WTC11 (cell line): ENCODE measurements at regions not wholly inside any gene's neighbourhood (a gene's known extent, or its start where the extent isn't known, plus 50 kb on each side); places are given as distances from the start of the nearest gene placed in this dataset.
A peak's percentile ranks its signal among the peaks of the same experiment; 100 is the strongest.

Source experiments
- ATAC-seq: fragments of 200-7000 bp; cut with Tn5 transposase; 2 replicates; pipeline ENCODE4 v1.10.0; 2021; ENCODE audit warnings: mild to moderate bottlenecking, moderate library complexity
- CTCF ChIA-PET: fragments of 300-600 bp; sonication (Branson Sonifier 250); formaldehyde crosslinking; loops from one replicate; lab custom pipeline; 2021; ENCODE audit warnings: antibody characterized with exemption; lab: Charles Lee
- POLR2A ChIA-PET: fragments of 350-600 bp; sonication (Branson Sonifier 250); formaldehyde crosslinking; loops from one replicate; lab custom pipeline; 2021; ENCODE audit warnings: antibody characterized with exemption; lab: Charles Lee
- DNase-seq: peaks from one replicate; pipeline ENCODE4 v3.0.0; 2021; ENCODE audit warnings: low spot score
- H3K27ac Mint-ChIP-seq: 2 replicates; pipeline ENCODE4 v1.8.0; 2021; ENCODE audit warnings: mixed read lengths
- H3K27me3 Mint-ChIP-seq: 2 replicates; pipeline ENCODE4 v1.8.0; 2021; ENCODE audit warnings: low read depth, mild to moderate bottlenecking, moderate library complexity, mixed read lengths
- H3K36me3 Mint-ChIP-seq: 2 replicates; pipeline ENCODE4 v1.8.0; 2021; ENCODE audit warnings: mixed read lengths
- H3K4me1 Mint-ChIP-seq: 2 replicates; pipeline ENCODE4 v1.8.0; 2022; ENCODE audit warnings: mixed read lengths
- H3K4me3 Mint-ChIP-seq: 2 replicates; pipeline ENCODE4 v1.8.0; 2021; ENCODE audit warnings: mild to moderate bottlenecking, moderate library complexity, mixed read lengths
- H3K9me3 Mint-ChIP-seq: 2 replicates; pipeline ENCODE4 v1.8.0; 2021; ENCODE audit warnings: mixed read lengths
- FOXJ3 ChIP-seq: sonication (generic); formaldehyde crosslinking; IDR thresholded peaks from 2 replicates; pipeline ENCODE4 v1.9.0; 2021; ENCODE audit warnings: missing genetic modification reagents, mild to moderate bottlenecking, borderline replicate concordance
- FOXP1 ChIP-seq: sonication (generic); formaldehyde crosslinking; IDR thresholded peaks from 2 replicates; pipeline ENCODE4 v1.8.0; 2022; ENCODE audit warnings: missing genetic modification reagents, mild to moderate bottlenecking, moderate library complexity, borderline replicate concordance
- GABPB1 ChIP-seq: sonication (generic); formaldehyde crosslinking; IDR thresholded peaks from 2 replicates; pipeline ENCODE4 v1.8.1; 2023; ENCODE audit warnings: mild to moderate bottlenecking, missing genetic modification reagents
- GRHL2 ChIP-seq: fragments of 250-450 bp; sonication (Bioruptor Pico); IDR thresholded peaks from 2 replicates; pipeline ENCODE4 v1.8.0; 2022; ENCODE audit warnings: mild to moderate bottlenecking, moderate library complexity; ENCODE audit not compliant: insufficient replicate concordance, severe bottlenecking
- NFATC4 ChIP-seq: fragments of 250-450 bp; sonication (Bioruptor Pico); IDR thresholded peaks from 2 replicates; pipeline ENCODE4 v1.9.0; 2021; ENCODE audit warnings: mild to moderate bottlenecking
- NFYB ChIP-seq: sonication (generic); formaldehyde crosslinking; conservative IDR thresholded peaks from 2 replicates; pipeline ENCODE4 v1.8.0; 2022; ENCODE audit warnings: low read depth, missing genetic modification reagents
- NR3C1 ChIP-seq: sonication (generic); formaldehyde crosslinking; conservative IDR thresholded peaks from 2 replicates; pipeline ENCODE4 v1.8.1; 2023; ENCODE audit warnings: low read depth, mild to moderate bottlenecking, missing genetic modification reagents
- OVOL2 ChIP-seq: fragments of 250-450 bp; sonication (Bioruptor Pico); IDR thresholded peaks from 2 replicates; pipeline ENCODE4 v1.9.0; 2021; ENCODE audit warnings: mild to moderate bottlenecking, borderline replicate concordance
- PRRX2 ChIP-seq: fragments of 250-450 bp; sonication (Bioruptor Pico); IDR thresholded peaks from 2 replicates; pipeline ENCODE4 v1.8.0; 2021; ENCODE audit warnings: mild to moderate bottlenecking
- RELA ChIP-seq: sonication (generic); formaldehyde crosslinking; IDR thresholded peaks from 2 replicates; pipeline ENCODE4 v1.8.1; 2022; ENCODE audit warnings: missing genetic modification reagents, mild to moderate bottlenecking, borderline replicate concordance
- TEAD1 ChIP-seq: sonication (generic); formaldehyde crosslinking; IDR thresholded peaks from 2 replicates; pipeline ENCODE4 v1.8.0; 2022; ENCODE audit warnings: mild to moderate bottlenecking, missing genetic modification reagents
- ZMAT4 ChIP-seq: fragments of 250-450 bp; sonication (Bioruptor Pico); IDR thresholded peaks from 2 replicates; pipeline ENCODE4 v1.9.0; 2021; ENCODE audit warnings: mild to moderate bottlenecking
- ZNF138 ChIP-seq: sonication (generic); formaldehyde crosslinking; conservative IDR thresholded peaks from 2 replicates; pipeline ENCODE4 v1.8.1; 2022; ENCODE audit warnings: mild to moderate bottlenecking, moderate library complexity, missing genetic modification reagents
- ZNF416 ChIP-seq: fragments of 250-450 bp; sonication (Bioruptor Pico); IDR thresholded peaks from 2 replicates; pipeline ENCODE4 v1.9.0; 2021; ENCODE audit warnings: mild to moderate bottlenecking, inconsistent platforms
- ZSCAN18 ChIP-seq: fragments of 250-450 bp; sonication (Bioruptor Pico); IDR thresholded peaks from 2 replicates; pipeline ENCODE4 v2.1.2; 2022; ENCODE audit warnings: mild to moderate bottlenecking, moderate library complexity
- TF ChIP-seq, protein P1 (sequence below): sonication (generic); formaldehyde crosslinking; IDR thresholded peaks from 2 replicates; pipeline ENCODE4 v1.8.0; 2022; ENCODE audit warnings: missing genetic modification reagents
- TF ChIP-seq, protein P2 (sequence below): sonication (generic); formaldehyde crosslinking; IDR thresholded peaks from 2 replicates; pipeline ENCODE4 v1.8.1; 2023; ENCODE audit warnings: mild to moderate bottlenecking, missing genetic modification reagents, borderline replicate concordance
- TF ChIP-seq, protein P3 (sequence below): sonication (generic); formaldehyde crosslinking; IDR thresholded peaks from 2 replicates; pipeline ENCODE4 v1.8.1; 2022; ENCODE audit warnings: mild to moderate bottlenecking, missing genetic modification reagents, moderate library complexity, borderline replicate concordance
- TF ChIP-seq, protein P4 (sequence below): sonication (generic); formaldehyde crosslinking; IDR thresholded peaks from 2 replicates; pipeline ENCODE4 v1.8.0; 2022; ENCODE audit warnings: mild to moderate bottlenecking, missing genetic modification reagents
- TF ChIP-seq, protein P5 (sequence below): sonication (generic); formaldehyde crosslinking; IDR thresholded peaks from 2 replicates; pipeline ENCODE4 v1.8.1; 2022; ENCODE audit warnings: low read depth, missing genetic modification reagents, borderline replicate concordance
- TF ChIP-seq, protein P6 (sequence below): fragments of 250-450 bp; sonication (Bioruptor Pico); conservative IDR thresholded peaks from 2 replicates; pipeline ENCODE4 v1.9.0; 2021; ENCODE audit warnings: mild to moderate bottlenecking

- TF ChIP-seq, protein P1, sequence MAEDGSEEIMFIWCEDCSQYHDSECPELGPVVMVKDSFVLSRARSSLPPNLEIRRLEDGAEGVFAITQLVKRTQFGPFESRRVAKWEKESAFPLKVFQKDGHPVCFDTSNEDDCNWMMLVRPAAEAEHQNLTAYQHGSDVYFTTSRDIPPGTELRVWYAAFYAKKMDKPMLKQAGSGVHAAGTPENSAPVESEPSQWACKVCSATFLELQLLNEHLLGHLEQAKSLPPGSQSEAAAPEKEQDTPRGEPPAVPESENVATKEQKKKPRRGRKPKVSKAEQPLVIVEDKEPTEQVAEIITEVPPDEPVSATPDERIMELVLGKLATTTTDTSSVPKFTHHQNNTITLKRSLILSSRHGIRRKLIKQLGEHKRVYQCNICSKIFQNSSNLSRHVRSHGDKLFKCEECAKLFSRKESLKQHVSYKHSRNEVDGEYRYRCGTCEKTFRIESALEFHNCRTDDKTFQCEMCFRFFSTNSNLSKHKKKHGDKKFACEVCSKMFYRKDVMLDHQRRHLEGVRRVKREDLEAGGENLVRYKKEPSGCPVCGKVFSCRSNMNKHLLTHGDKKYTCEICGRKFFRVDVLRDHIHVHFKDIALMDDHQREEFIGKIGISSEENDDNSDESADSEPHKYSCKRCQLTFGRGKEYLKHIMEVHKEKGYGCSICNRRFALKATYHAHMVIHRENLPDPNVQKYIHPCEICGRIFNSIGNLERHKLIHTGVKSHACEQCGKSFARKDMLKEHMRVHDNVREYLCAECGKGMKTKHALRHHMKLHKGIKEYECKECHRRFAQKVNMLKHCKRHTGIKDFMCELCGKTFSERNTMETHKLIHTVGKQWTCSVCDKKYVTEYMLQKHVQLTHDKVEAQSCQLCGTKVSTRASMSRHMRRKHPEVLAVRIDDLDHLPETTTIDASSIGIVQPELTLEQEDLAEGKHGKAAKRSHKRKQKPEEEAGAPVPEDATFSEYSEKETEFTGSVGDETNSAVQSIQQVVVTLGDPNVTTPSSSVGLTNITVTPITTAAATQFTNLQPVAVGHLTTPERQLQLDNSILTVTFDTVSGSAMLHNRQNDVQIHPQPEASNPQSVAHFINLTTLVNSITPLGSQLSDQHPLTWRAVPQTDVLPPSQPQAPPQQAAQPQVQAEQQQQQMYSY (CRISPR knock-in tag): no peak
- TF ChIP-seq, protein P2, sequence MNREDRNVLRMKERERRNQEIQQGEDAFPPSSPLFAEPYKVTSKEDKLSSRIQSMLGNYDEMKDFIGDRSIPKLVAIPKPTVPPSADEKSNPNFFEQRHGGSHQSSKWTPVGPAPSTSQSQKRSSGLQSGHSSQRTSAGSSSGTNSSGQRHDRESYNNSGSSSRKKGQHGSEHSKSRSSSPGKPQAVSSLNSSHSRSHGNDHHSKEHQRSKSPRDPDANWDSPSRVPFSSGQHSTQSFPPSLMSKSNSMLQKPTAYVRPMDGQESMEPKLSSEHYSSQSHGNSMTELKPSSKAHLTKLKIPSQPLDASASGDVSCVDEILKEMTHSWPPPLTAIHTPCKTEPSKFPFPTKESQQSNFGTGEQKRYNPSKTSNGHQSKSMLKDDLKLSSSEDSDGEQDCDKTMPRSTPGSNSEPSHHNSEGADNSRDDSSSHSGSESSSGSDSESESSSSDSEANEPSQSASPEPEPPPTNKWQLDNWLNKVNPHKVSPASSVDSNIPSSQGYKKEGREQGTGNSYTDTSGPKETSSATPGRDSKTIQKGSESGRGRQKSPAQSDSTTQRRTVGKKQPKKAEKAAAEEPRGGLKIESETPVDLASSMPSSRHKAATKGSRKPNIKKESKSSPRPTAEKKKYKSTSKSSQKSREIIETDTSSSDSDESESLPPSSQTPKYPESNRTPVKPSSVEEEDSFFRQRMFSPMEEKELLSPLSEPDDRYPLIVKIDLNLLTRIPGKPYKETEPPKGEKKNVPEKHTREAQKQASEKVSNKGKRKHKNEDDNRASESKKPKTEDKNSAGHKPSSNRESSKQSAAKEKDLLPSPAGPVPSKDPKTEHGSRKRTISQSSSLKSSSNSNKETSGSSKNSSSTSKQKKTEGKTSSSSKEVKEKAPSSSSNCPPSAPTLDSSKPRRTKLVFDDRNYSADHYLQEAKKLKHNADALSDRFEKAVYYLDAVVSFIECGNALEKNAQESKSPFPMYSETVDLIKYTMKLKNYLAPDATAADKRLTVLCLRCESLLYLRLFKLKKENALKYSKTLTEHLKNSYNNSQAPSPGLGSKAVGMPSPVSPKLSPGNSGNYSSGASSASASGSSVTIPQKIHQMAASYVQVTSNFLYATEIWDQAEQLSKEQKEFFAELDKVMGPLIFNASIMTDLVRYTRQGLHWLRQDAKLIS (CRISPR knock-in tag): no peak
- TF ChIP-seq GABPB1 (CRISPR knock-in tag) (no peak), ZNF138 (no peak), OVOL2 (CRISPR knock-in tag) (no peak), ZMAT4 (CRISPR knock-in tag) (no peak), PRRX2 (CRISPR knock-in tag) (no peak), GRHL2 (CRISPR knock-in tag) (no peak), FOXP1 (CRISPR knock-in tag) (no peak), RELA (no peak)
- TF ChIP-seq, protein P3, sequence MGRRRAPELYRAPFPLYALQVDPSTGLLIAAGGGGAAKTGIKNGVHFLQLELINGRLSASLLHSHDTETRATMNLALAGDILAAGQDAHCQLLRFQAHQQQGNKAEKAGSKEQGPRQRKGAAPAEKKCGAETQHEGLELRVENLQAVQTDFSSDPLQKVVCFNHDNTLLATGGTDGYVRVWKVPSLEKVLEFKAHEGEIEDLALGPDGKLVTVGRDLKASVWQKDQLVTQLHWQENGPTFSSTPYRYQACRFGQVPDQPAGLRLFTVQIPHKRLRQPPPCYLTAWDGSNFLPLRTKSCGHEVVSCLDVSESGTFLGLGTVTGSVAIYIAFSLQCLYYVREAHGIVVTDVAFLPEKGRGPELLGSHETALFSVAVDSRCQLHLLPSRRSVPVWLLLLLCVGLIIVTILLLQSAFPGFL (CRISPR knock-in tag): no peak
These were observed 72.5 kb upstream of the ZNF217 start (continued) for GRCh38 chr20:53666144-53666543.

DNA sequence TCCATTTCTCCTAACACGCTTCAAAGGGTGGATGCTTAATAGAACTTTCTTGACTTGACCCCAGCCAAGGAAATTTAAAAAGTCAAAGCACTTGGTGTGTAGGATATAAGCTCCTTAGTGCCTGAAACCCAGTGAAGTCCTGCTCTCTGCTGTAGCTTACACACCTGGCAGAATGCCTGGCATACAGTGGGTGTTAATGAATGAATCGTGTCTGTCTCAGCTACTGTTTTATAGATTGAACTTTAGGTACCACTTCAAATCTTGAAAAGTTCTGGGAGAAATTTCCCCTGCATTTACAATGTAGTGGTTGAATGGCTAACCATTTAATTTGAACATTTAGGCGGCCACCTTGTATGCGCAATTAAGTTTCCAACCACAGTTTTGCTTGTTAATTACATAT, 70.5 kb upstream of the ZNF217 start:
- ChIA-PET POLR2A (interaction anchor here (0.9 kb wide), 1 partner anchor 14 kb away, joined by 3 read pairs; no protein-coding TSS in a partner anchor), CTCF (interaction anchor here (0.6 kb wide), 2 partner anchors 24 to 237 kb away, joined by 4 read pairs; no protein-coding TSS in a partner anchor)
- Mint-ChIP-seq H3K36me3 (no peaks in the 10 kb centered on the region), H3K9me3 (peaks cover 3% of the 10 kb centered on the region; the same call in 1 of the 2 replicates), H3K27me3 (no peaks in the 10 kb centered on the region), H3K27ac (peak overlapping the region; percentile 65; the same call in 1 of the 2 replicates), H3K4me1 (peaks cover 28% of the 10 kb centered on the region), H3K4me3 (no peak overlapping the region)
- ATAC-seq (no peak), DNase-seq (no peak)
- TF ChIP-seq FOXJ3 (CRISPR knock-in tag) (no peak), NFYB (CRISPR knock-in tag) (no peak), ZSCAN18 (CRISPR knock-in tag) (no peak), TEAD1 (CRISPR knock-in tag) (no peak), GRHL2 (CRISPR knock-in tag) (no peak), OVOL2 (CRISPR knock-in tag) (no peak), NFATC4 (CRISPR knock-in tag) (no peak), NR3C1 (no peak), ZNF416 (CRISPR knock-in tag) (no peak)
- TF ChIP-seq, protein P4, sequence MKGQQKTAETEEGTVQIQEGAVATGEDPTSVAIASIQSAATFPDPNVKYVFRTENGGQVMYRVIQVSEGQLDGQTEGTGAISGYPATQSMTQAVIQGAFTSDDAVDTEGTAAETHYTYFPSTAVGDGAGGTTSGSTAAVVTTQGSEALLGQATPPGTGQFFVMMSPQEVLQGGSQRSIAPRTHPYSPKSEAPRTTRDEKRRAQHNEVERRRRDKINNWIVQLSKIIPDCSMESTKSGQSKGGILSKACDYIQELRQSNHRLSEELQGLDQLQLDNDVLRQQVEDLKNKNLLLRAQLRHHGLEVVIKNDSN (CRISPR knock-in tag): no peak
- TF ChIP-seq, protein P5, sequence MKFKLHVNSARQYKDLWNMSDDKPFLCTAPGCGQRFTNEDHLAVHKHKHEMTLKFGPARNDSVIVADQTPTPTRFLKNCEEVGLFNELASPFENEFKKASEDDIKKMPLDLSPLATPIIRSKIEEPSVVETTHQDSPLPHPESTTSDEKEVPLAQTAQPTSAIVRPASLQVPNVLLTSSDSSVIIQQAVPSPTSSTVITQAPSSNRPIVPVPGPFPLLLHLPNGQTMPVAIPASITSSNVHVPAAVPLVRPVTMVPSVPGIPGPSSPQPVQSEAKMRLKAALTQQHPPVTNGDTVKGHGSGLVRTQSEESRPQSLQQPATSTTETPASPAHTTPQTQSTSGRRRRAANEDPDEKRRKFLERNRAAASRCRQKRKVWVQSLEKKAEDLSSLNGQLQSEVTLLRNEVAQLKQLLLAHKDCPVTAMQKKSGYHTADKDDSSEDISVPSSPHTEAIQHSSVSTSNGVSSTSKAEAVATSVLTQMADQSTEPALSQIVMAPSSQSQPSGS (CRISPR knock-in tag): no peak
- TF ChIP-seq, protein P6, sequence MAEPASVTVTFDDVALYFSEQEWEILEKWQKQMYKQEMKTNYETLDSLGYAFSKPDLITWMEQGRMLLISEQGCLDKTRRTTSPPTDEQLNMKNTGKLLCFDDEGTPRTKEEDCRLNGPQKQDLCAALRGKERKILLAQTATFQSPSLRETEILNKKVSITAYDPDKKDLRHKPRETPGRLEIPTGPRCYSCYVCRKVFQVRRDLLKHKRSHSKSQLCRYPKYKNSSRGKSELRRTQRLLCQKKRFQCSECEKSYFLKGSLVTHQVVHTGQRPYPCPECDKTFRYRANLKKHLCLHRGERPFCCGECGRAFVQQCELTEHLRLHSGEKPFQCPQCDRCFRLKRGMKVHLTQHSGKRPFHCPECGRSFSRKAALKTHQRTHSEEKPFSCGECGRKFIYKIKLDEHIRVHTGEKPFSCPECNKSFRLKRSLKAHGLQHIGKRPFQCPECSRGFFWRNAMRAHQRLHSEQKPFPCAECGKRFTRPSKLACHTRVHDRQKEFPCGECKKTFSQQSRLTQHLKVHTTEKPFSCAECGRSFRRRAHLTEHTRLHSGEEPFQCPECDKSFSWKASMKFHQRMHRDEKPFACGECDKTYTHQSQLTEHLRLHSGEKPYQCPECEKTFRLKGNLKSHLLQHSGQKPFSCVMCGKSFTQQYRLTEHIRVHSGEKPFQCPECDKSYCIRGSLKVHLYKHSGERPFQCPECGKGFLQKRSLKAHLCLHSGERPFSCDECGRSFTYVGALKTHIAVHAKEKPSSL (CRISPR knock-in tag): no peak
